Heart right ventricle (tissue), 16 donors: ENCODE measurements at regions not wholly inside any gene's neighbourhood (a gene's known extent, or its start where the extent isn't known, plus 50 kb on each side); places are given as distances from the start of the nearest gene placed in this dataset.

Source experiments
- ATAC-seq, 8 donors: fragments of 200-7000 bp; cut with Tn5 transposase; one replicate each; pipeline ENCODE4 v1.9.1; 2020; ENCODE audit warnings: mild to moderate bottlenecking in 8 of 8, moderate library complexity in 8 of 8, moderate number of reproducible peaks in 1 of 8
- DNase-seq, 2 donors: peaks; one replicate each; pipeline ENCODE4 v3.0.0-alpha.2; 2020
- H3K27ac ChIP-seq, 10 donors: fragments of 200-600 bp; sonication (generic) in 2 of 10; one replicate each; pipeline versions ENCODE4 v1.5.0 to v1.8.0; 2020 to 2022; ENCODE audit warnings: mild to moderate bottlenecking in 3 of 10
- H3K27me3 ChIP-seq, 7 donors: fragments of 200-600 bp; one replicate each; pipeline ENCODE4 v1.8.0; 2021 to 2022; ENCODE audit warnings: mild to moderate bottlenecking in 2 of 7
- H3K36me3 ChIP-seq, 9 donors: fragments of 200-600 bp; sonication (generic) in 1 of 9; one replicate each; pipeline versions ENCODE4 v1.5.0 to v1.8.0; 2020 to 2022; ENCODE audit warnings: mild to moderate bottlenecking in 2 of 9
- H3K4me1 ChIP-seq, 9 donors: fragments of 200-600 bp; sonication (generic) in 1 of 9; one replicate each; pipeline versions ENCODE4 v1.5.0 to v1.8.0; 2020 to 2022; ENCODE audit warnings: mild to moderate bottlenecking in 4 of 9
- H3K4me3 ChIP-seq, 10 donors: fragments of 200-600 bp; sonication (generic) in 2 of 10; one replicate each; pipeline versions ENCODE4 v1.5.0 to v1.8.0; 2020 to 2022; ENCODE audit warnings: mild to moderate bottlenecking in 7 of 10, moderate library complexity in 2 of 10
- H3K9me3 ChIP-seq, 11 donors: fragments of 200-600 bp in 10 of 11; sonication (generic) in 2 of 11; one replicate each; pipeline versions ENCODE4 v1.5.0 to v1.8.0; 2013 to 2022; ENCODE audit warnings: mild to moderate bottlenecking in 2 of 11, control low read depth in 1 of 11, moderate library complexity in 1 of 11
- WGBS, 2 donors: extraction: QIAGEN DNeasy Blood & Tissue Kit; methylation state at CpG; one replicate each; pipeline ENCODE4 v1.1.7; 2013; ENCODE audit warnings: inconsistent platforms in 1 of 2; 5-methylcytosine and 5-hydroxymethylcytosine counted together
- intact Hi-C, 10 donors: fragments of 100-400 bp; cut with DNase I; formaldehyde crosslinking; loops; one replicate each; pipeline versions ENCODE4 v1.11.1 to v1.14.2; 2022
- TF ChIP-seq, protein P1 (sequence below), 9 donors: fragments of 200-600 bp; sonication (generic) in 2 of 9; IDR thresholded peaks; one replicate each; pipeline versions ENCODE4 v1.5.0 to v1.8.0; 2021 to 2022; ENCODE audit warnings: antibody characterized with exemption in 9 of 9, mild to moderate bottlenecking in 5 of 9, moderate library complexity in 1 of 9
- donor health status: Arrhythmogenic right ventricular cardiomyopathy.
- donor health status: ischemic (EF 13 %, LVEDD 7.1; RV severe dilation, severe dysfunction).
- donor health status: healthy with polysubstance abuse.
- donor health status: DM: no; HTN: yes; CAD: no.
- donor health status: DM: no; HTN: no; CAD: no.
- donor health status: ischemic (EF 25% LVEDD 6.9; RV normal size, moderate dysfunction).
- donor health status: ischemic (EF 25% LVEDD 5.7; RV mildly dilated, moderate dysfunction).
- donor health status: healthy.
- donor health status: DM: yes; HTN: yes; CAD: no.
- donor health status: Ischemic cardiomyopathy.
- donor health status: ischemic (EF 35%, LVEDD 5.7; RV mildly dilated, moderate dysfunction).
- donor health status: nonischemic (EF 11% LVEDD 7.7; RV severe dilation, severe dysfunction).
- donor health status: DM: yes; HTN: yes; CAD: no.
- donor health status: PGD.
- donor health status: ischemic (EF 29% LVEDD 5.4; RV normal size, mild dysfunction).
- donor health status: nonischemic (EF 23%, LVEDD 6.1; RV moderate dilation, normal function).

DNA sequence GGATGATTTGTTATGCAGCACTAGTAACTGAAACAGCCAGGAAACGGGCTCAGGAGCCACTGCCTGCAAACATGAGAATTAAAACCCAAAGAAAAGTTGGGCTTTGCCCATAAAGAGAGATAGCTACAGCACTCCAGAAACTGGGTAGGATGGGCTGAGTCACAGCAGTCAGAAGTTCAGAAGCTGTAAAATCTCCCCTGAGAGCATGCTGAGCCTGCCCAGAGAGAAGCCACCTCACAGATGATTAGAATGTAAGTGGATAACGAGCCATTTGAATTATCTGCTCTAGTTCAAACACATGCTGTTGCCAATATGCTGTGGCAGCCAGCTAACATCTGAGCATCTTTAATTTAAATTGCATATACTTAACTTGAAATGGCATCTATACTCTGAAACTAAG is 388.1 kb upstream of the ACVR2A start:
- intact Hi-C loops: no loop called here
- no peak for ATAC-seq
- H3K27me3 ChIP-seq: peaks cover 0 to 12% (median 0%) of the 10 kb centered on the region in 7 donors

GRCh38 chr2:147451902-147452515 is 392.8 kb upstream of the ACVR2A start:
- ATAC-seq: no peak
- TF ChIP-seq, protein P1, sequence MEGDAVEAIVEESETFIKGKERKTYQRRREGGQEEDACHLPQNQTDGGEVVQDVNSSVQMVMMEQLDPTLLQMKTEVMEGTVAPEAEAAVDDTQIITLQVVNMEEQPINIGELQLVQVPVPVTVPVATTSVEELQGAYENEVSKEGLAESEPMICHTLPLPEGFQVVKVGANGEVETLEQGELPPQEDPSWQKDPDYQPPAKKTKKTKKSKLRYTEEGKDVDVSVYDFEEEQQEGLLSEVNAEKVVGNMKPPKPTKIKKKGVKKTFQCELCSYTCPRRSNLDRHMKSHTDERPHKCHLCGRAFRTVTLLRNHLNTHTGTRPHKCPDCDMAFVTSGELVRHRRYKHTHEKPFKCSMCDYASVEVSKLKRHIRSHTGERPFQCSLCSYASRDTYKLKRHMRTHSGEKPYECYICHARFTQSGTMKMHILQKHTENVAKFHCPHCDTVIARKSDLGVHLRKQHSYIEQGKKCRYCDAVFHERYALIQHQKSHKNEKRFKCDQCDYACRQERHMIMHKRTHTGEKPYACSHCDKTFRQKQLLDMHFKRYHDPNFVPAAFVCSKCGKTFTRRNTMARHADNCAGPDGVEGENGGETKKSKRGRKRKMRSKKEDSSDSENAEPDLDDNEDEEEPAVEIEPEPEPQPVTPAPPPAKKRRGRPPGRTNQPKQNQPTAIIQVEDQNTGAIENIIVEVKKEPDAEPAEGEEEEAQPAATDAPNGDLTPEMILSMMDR (IDR thresholded peaks at IDR 0.05): no peak

More for the DNA sequence above, 388.1 kb upstream of the ACVR2A start:
- TF ChIP-seq, protein P1 (IDR thresholded peaks at IDR 0.05): no peak
- 45 to 56% methylated on average over 2 of the region's 2 CpGs for whole genome bisulfite sequencing, 2 donors
- Histone ChIP-seq H3K36me3 (no peaks in the 10 kb centered on the region), H3K4me1 (peaks cover 0 to 13% (median 6%) of the 10 kb centered on the region in 9 donors), H3K27ac (no peak overlapping the region), H3K4me3 (no peak overlapping the region), H3K9me3 (no peaks in the 10 kb centered on the region)
- no peak for DNase-seq

GRCh38 chr2:147450661-147451510 is 393.9 kb upstream of the ACVR2A start:
- DNase-seq (no peak), ATAC-seq (no peak)
- no peaks in the 10 kb centered on the region for H3K4me1 ChIP-seq
- intact Hi-C loops: no loop called here
- no peaks in the 10 kb centered on the region for H3K36me3 ChIP-seq
- no peak overlapping the region for H3K4me3 ChIP-seq
- 63 to 67% methylated on average over 4 of the region's 4 CpGs for WGBS, 2 donors
- H3K27me3 ChIP-seq: peaks cover 0 to 17% (median 0%) of the 10 kb centered on the region in 7 donors
- TF ChIP-seq, protein P1 (IDR thresholded peaks at IDR 0.05): no peak
- no peaks in the 10 kb centered on the region for H3K9me3 ChIP-seq
- no peak overlapping the region for H3K27ac ChIP-seq

More at GRCh38 chr2:147451902-147452515, 392.8 kb upstream of the ACVR2A start:
- Histone ChIP-seq H3K36me3 (no peaks in the 10 kb centered on the region), H3K9me3 (no peaks in the 10 kb centered on the region), H3K4me3 (no peak overlapping the region), H3K27me3 (peaks cover 0 to 17% (median 0%) of the 10 kb centered on the region in 7 donors), H3K4me1 (no peaks in the 10 kb centered on the region), H3K27ac (no peak overlapping the region)
- WGBS, 2 donors: 51 to 56% methylated on average over 3 of the region's 3 CpGs
- intact Hi-C loops: no loop called here
- no peak for DNase-seq

GRCh38 chr2:147449323-147449991 is 395.4 kb upstream of the ACVR2A start:
- ATAC-seq: no peak
- Histone ChIP-seq H3K4me3 (no peak overlapping the region), H3K27me3 (peaks cover 0 to 10% (median 0%) of the 10 kb centered on the region in 7 donors), H3K4me1 (no peaks in the 10 kb centered on the region), H3K27ac (peak overlapping the region in 1 of 10 donors; percentile 21), H3K9me3 (no peaks in the 10 kb centered on the region), H3K36me3 (no peaks in the 10 kb centered on the region)
- DNase-seq: no peak
- 40 to 43% methylated on average over 7 of the region's 7 CpGs for WGBS, 2 donors
- TF ChIP-seq, protein P1 (IDR thresholded peaks at IDR 0.05): no peak
- intact Hi-C loops: no loop called here
